GM23338 (cell line): ENCODE measurements at regions not wholly inside any gene's neighbourhood (a gene's known extent, or its start where the extent isn't known, plus 50 kb on each side); places are given as distances from the start of the nearest gene placed in this dataset.

Experiments used
- CREB1 ChIP-seq: fragments of 250-450 bp; sonication (Bioruptor Pico); IDR thresholded peaks from 2 replicates; pipeline ENCODE4 v1.5.0; 2020; ENCODE audit warnings: low read depth, mild to moderate bottlenecking, moderate library complexity
- EZH2 ChIP-seq: fragments of 200-600 bp; sonication (generic); IDR thresholded peaks from one replicate; pipeline ENCODE4 v1.8.0; 2017; ENCODE audit warnings: antibody characterized with exemption, mild to moderate bottlenecking, low read depth; ENCODE audit not compliant: unreplicated experiment
- EZH2phosphoT487 ChIP-seq: fragments of 200-600 bp; sonication (generic); IDR thresholded peaks from one replicate; pipeline ENCODE4 v1.8.1; 2018; ENCODE audit warnings: antibody characterized with exemption; ENCODE audit not compliant: unreplicated experiment
- JUNB ChIP-seq: IDR thresholded peaks from one replicate; pipeline ENCODE4 v1.6.1; 2016; ENCODE audit warnings: antibody characterized with exemption; ENCODE audit not compliant: unreplicated experiment
- NANOG ChIP-seq: IDR thresholded peaks from 2 replicates; pipeline ENCODE4 v1.6.1; 2016; ENCODE audit warnings: antibody characterized with exemption, borderline replicate concordance
- POLR2AphosphoS5 ChIP-seq: IDR thresholded peaks from 2 replicates; pipeline ENCODE4 v1.6.1; 2016; ENCODE audit warnings: antibody characterized with exemption, low read depth
- TF ChIP-seq, protein P1 (sequence below), 2 experiments: fragments of 200-600 bp in 1 of 2; sonication (generic) in 1 of 2; conservative IDR thresholded peaks; 2 replicates each; pipeline versions ENCODE4 v1.5.1 to v1.6.1; 2016 to 2017; ENCODE audit warnings: antibody characterized with exemption in 2 of 2, low read depth in 2 of 2, mild to moderate bottlenecking in 2 of 2, moderate library complexity in 1 of 2
- TF ChIP-seq, protein P2 (sequence below): IDR thresholded peaks from one replicate; pipeline ENCODE4 v1.6.1; 2018; ENCODE audit warnings: antibody characterized with exemption; ENCODE audit not compliant: unreplicated experiment
- TF ChIP-seq, protein P3 (sequence below): fragments of 250-450 bp; sonication (Bioruptor Pico); IDR thresholded peaks from 2 replicates; pipeline ENCODE4 v1.5.0; 2020; ENCODE audit warnings: mild to moderate bottlenecking, moderate library complexity

DNA sequence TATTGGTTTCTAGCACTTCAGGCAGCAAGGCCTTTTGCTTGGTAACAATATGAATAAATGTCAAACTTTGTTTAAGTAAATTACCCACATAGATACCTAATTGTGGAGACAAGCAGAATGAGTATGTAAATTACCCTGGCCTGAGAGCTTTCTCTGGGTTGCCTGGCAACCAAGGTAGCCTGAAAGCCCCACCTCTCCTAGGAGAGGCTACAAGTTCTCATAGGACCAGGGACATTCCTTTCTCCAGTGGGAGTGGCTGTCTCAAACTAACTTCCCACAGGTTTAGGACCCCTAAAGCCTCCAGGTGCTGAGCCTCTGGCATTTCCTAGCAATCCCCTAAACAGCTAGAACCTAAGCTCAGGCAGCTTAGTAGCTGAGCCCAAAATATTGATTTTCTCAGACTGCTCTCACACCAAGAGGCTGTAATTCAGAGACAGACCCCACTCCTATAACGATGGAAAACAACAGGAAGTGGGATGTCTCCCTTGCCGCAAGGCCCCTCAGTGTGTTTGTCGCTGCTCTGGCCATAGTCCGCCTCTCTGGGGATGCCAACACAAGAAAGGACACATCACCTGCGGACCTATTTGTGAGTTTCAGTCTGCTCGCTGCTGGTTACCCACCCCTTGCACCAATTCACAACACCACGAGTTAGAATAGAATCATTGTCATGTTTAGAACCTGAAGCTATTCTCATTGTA lies 207.3 kb downstream of the DLEU7 start:
- TF ChIP-seq, protein P1, sequence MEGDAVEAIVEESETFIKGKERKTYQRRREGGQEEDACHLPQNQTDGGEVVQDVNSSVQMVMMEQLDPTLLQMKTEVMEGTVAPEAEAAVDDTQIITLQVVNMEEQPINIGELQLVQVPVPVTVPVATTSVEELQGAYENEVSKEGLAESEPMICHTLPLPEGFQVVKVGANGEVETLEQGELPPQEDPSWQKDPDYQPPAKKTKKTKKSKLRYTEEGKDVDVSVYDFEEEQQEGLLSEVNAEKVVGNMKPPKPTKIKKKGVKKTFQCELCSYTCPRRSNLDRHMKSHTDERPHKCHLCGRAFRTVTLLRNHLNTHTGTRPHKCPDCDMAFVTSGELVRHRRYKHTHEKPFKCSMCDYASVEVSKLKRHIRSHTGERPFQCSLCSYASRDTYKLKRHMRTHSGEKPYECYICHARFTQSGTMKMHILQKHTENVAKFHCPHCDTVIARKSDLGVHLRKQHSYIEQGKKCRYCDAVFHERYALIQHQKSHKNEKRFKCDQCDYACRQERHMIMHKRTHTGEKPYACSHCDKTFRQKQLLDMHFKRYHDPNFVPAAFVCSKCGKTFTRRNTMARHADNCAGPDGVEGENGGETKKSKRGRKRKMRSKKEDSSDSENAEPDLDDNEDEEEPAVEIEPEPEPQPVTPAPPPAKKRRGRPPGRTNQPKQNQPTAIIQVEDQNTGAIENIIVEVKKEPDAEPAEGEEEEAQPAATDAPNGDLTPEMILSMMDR (conservative IDR thresholded peaks at IDR 0.05; ENCODE audit: low read depth in 2 of 2): no peak
- TF ChIP-seq, protein P2, sequence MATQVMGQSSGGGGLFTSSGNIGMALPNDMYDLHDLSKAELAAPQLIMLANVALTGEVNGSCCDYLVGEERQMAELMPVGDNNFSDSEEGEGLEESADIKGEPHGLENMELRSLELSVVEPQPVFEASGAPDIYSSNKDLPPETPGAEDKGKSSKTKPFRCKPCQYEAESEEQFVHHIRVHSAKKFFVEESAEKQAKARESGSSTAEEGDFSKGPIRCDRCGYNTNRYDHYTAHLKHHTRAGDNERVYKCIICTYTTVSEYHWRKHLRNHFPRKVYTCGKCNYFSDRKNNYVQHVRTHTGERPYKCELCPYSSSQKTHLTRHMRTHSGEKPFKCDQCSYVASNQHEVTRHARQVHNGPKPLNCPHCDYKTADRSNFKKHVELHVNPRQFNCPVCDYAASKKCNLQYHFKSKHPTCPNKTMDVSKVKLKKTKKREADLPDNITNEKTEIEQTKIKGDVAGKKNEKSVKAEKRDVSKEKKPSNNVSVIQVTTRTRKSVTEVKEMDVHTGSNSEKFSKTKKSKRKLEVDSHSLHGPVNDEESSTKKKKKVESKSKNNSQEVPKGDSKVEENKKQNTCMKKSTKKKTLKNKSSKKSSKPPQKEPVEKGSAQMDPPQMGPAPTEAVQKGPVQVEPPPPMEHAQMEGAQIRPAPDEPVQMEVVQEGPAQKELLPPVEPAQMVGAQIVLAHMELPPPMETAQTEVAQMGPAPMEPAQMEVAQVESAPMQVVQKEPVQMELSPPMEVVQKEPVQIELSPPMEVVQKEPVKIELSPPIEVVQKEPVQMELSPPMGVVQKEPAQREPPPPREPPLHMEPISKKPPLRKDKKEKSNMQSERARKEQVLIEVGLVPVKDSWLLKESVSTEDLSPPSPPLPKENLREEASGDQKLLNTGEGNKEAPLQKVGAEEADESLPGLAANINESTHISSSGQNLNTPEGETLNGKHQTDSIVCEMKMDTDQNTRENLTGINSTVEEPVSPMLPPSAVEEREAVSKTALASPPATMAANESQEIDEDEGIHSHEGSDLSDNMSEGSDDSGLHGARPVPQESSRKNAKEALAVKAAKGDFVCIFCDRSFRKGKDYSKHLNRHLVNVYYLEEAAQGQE: no peak
- no peak for TF ChIP-seq EZH2phosphoT487
- no peak for TF ChIP-seq EZH2
- no peak for TF ChIP-seq POLR2AphosphoS5
- TF ChIP-seq CREB1: no peak
- TF ChIP-seq JUNB: no peak
- no peak for TF ChIP-seq NANOG
- TF ChIP-seq, protein P3, sequence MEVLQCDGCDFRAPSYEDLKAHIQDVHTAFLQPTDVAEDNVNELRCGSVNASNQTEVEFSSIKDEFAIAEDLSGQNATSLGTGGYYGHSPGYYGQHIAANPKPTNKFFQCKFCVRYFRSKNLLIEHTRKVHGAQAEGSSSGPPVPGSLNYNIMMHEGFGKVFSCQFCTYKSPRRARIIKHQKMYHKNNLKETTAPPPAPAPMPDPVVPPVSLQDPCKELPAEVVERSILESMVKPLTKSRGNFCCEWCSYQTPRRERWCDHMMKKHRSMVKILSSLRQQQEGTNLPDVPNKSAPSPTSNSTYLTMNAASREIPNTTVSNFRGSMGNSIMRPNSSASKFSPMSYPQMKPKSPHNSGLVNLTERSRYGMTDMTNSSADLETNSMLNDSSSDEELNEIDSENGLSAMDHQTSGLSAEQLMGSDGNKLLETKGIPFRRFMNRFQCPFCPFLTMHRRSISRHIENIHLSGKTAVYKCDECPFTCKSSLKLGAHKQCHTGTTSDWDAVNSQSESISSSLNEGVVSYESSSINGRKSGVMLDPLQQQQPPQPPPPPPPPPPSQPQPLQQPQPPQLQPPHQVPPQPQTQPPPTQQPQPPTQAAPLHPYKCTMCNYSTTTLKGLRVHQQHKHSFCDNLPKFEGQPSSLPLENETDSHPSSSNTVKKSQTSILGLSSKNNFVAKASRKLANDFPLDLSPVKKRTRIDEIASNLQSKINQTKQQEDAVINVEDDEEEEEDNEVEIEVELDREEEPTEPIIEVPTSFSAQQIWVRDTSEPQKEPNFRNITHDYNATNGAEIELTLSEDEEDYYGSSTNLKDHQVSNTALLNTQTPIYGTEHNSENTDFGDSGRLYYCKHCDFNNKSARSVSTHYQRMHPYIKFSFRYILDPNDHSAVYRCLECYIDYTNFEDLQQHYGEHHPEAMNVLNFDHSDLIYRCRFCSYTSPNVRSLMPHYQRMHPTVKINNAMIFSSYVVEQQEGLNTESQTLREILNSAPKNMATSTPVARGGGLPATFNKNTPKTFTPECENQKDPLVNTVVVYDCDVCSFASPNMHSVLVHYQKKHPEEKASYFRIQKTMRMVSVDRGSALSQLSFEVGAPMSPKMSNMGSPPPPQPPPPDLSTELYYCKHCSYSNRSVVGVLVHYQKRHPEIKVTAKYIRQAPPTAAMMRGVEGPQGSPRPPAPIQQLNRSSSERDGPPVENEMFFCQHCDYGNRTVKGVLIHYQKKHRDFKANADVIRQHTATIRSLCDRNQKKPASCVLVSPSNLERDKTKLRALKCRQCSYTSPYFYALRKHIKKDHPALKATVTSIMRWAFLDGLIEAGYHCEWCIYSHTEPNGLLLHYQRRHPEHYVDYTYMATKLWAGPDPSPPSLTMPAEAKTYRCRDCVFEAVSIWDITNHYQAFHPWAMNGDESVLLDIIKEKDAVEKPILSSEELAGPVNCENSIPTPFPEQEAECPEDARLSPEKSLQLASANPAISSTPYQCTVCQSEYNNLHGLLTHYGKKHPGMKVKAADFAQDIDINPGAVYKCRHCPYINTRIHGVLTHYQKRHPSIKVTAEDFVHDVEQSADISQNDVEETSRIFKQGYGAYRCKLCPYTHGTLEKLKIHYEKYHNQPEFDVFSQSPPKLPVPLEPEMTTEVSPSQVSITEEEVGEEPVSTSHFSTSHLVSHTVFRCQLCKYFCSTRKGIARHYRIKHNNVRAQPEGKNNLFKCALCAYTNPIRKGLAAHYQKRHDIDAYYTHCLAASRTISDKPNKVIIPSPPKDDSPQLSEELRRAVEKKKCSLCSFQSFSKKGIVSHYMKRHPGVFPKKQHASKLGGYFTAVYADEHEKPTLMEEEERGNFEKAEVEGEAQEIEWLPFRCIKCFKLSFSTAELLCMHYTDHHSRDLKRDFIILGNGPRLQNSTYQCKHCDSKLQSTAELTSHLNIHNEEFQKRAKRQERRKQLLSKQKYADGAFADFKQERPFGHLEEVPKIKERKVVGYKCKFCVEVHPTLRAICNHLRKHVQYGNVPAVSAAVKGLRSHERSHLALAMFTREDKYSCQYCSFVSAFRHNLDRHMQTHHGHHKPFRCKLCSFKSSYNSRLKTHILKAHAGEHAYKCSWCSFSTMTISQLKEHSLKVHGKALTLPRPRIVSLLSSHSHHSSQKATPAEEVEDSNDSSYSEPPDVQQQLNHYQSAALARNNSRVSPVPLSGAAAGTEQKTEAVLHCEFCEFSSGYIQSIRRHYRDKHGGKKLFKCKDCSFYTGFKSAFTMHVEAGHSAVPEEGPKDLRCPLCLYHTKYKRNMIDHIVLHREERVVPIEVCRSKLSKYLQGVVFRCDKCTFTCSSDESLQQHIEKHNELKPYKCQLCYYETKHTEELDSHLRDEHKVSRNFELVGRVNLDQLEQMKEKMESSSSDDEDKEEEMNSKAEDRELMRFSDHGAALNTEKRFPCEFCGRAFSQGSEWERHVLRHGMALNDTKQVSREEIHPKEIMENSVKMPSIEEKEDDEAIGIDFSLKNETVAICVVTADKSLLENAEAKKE (CRISPR knock-in tag): no peak
